Astrocyte of the cerebellum (primary cell): ENCODE measurements at regions not wholly inside any gene's neighbourhood (a gene's known extent, or its start where the extent isn't known, plus 50 kb on each side); places are given as distances from the start of the nearest gene placed in this dataset.

Source experiments
- DNase-seq: peaks from one replicate; pipeline ENCODE4 v3.0.0-alpha.2; 2011; ENCODE audit warnings: low read depth
- H3K4me3 ChIP-seq: 2 replicates; pipeline ENCODE4 v1.5.1; 2011; ENCODE audit warnings: mild to moderate bottlenecking, low read depth, low read length, moderate library complexity
- CTCF ChIP-seq: IDR thresholded peaks from 2 replicates; pipeline ENCODE4 v1.5.1; 2012; ENCODE audit warnings: low read length, low read depth, moderate library complexity, mild to moderate bottlenecking; ENCODE audit errors: missing control alignments
- in situ Hi-C: cut with HindIII; loops from 2 replicates; pipeline ENCODE4 v1.10.0; 2017; ENCODE audit warnings: low sequenced_read_pairs

DNA sequence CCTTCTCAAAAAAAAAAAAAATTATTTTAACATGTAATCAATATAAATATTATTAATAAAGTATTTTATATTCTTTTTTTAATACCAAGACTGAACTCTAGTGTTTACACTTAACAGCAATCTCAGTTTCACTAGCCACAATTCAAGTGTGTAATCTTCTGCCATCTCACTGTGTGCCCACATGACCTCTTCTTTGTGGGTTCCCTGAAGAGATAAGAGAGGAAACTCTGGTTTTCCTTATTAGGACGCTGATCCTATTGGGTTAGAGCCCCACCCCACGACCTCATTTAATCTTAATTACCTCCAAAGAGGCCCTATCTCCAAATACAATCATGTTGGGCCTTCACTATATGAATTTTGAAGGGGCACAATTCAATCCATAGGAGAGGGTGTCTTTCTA lies 177.6 kb downstream of the STK31 start:
- in situ Hi-C loops: no loop called here
- no peak overlapping the region for H3K4me3 ChIP-seq

DNA sequence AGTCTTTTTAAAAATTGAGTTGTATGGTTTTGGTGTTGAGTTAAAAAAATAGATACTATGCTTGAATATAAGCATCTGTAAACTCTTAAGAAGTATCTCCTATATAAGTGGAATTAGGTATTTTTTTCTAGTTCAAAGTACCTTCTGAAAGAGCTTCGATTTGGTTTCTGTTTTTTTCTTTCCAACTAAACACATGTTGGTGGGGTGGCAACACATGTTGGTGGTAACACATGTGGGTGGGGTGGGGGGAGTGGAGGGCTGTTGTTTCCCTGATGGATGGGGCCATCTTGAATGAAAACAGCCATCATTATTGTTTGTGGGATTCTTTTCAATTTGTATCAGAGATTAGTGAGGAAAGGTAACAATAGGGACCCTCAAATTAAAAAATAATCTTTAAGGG lies 178.9 kb downstream of the STK31 start:
- H3K4me3 ChIP-seq: no peak overlapping the region
- in situ Hi-C loops: no loop called here
- no peak for TF ChIP-seq CTCF
- DNase-seq: no peak

More for the DNA sequence above, 177.6 kb downstream of the STK31 start:
- TF ChIP-seq CTCF: no peak
- DNase-seq: no peak

- DNase-seq: no peak
- in situ Hi-C loops: no loop called here
- H3K4me3 ChIP-seq: no peak overlapping the region
- TF ChIP-seq CTCF: no peak
Observed at GRCh38 chr7:23889566-23889965, 179.5 kb downstream of the STK31 start.

DNA sequence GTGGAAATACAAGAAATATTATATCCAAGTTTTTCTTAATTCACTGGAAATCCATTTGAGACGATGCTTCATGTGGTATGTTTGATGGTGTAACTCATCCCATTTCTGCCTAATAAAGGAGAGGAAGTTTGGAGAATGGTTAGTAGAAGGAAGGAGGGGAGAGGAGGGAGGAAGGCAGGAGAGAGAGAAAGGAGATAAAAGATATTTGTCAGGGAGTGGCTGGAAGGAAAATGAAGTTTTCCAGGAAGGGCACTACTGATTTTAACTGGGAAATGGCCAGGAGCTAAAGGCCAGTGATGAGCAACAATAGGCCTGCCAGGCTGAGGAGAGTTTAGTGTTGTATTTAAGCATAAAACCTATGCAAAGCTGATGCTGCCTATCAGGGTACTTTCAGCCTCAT lies 182.0 kb downstream of the STK31 start:
- H3K4me3 ChIP-seq: no peak overlapping the region
- in situ Hi-C loops: no loop called here
- TF ChIP-seq CTCF: no peak
- no peak for DNase-seq

DNA sequence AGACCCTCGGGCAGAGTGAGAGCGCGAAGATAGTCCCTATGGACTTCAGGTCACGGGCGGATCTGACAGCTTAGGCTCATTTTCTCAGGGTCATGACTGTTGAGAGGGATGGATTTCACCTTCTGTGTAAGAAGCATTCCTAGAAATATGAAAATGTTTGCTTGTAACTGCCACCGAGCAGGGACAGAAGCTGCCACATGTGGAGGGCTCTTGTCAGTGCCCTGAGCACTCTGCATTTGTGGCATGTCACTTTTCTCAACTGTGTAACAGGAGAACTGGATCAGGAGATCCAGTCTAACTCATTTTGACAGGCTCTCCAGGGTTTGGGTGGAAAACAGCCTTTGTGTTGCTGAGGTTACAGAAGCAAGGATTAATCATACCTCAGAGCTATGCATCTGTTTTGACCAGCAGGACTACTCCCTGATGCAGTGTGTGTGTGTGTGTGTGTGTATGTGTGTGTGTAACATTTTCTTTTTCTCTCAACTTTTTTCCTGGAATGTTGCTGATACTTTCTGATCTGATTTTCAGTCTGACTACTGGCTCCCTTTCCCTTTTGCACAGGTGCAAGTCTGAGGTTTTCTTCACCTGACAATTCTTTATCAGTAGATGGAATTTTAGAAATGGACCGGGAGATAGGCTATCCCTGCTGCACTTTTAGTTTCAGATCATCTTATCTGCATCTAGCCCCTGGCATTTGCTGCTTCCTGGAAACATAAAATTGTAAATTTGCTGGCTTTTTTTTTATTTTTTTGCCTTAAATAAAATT lies 183.3 kb downstream of the STK31 start:
- no peak overlapping the region for H3K4me3 ChIP-seq
- in situ Hi-C loops: no loop called here
- no peak for TF ChIP-seq CTCF
- DNase-seq: peak; percentile 4

GRCh38 chr7:23893942-23894891 lies 184.2 kb downstream of the STK31 start:
- DNase-seq: no peak

More at GRCh38 chr7:23893942-23894891, 184.2 kb downstream of the STK31 start:
- no peak overlapping the region for H3K4me3 ChIP-seq
- in situ Hi-C loops: no loop called here
- TF ChIP-seq CTCF: no peak
